HPDE6-E6E7 (cell line): ENCODE measurements at regions not wholly inside any gene's neighbourhood (a gene's known extent, or its start where the extent isn't known, plus 50 kb on each side); places are given as distances from the start of the nearest gene placed in this dataset.

Source experiments
- DNase-seq: peaks from one replicate; pipeline ENCODE4 v3.0.0; 2011; ENCODE audit warnings: missing footprints; ENCODE audit errors: extremely low spot score

GRCh38 chr5:158301186-158301585 is 442.2 kb upstream of the CLINT1 start:
- DNase-seq, result no peak

- no peak for DNase-seq
These were observed 441.3 kb upstream of the CLINT1 start for GRCh38 chr5:158300256-158300655.

- DNase-seq, result no peak
These were observed 438.1 kb upstream of the CLINT1 start for GRCh38 chr5:158297002-158297527.

GRCh38 chr5:158294701-158295100 is 435.8 kb upstream of the CLINT1 start:
- no peak for DNase-seq

- DNase-seq, result no peak
These were observed 434.0 kb upstream of the CLINT1 start for GRCh38 chr5:158292981-158293380.

GRCh38 chr5:158289967-158290366 is 431.0 kb upstream of the CLINT1 start:
- DNase-seq, result no peak

- DNase-seq, result no peak
These were observed 429.3 kb upstream of the CLINT1 start for GRCh38 chr5:158288272-158288657.

- peak; percentile 15 for DNase-seq
These were observed 428.8 kb upstream of the CLINT1 start for GRCh38 chr5:158287643-158288271.

- DNase-seq, result no peak
These were observed 427.9 kb upstream of the CLINT1 start for GRCh38 chr5:158286827-158287226.

GRCh38 chr5:158285698-158286097 is 426.8 kb upstream of the CLINT1 start:
- no peak for DNase-seq

GRCh38 chr5:158284242-158284641 is 425.3 kb upstream of the CLINT1 start:
- DNase-seq, result no peak

GRCh38 chr5:158283397-158283796 is 424.5 kb upstream of the CLINT1 start:
- DNase-seq, result no peak

GRCh38 chr5:158278216-158278925 is 419.4 kb upstream of the CLINT1 start:
- DNase-seq, result no peak

- DNase-seq, result no peak
These were observed 418.3 kb upstream of the CLINT1 start for GRCh38 chr5:158277276-158277675.

GRCh38 chr5:158276692-158277091 is 417.7 kb upstream of the CLINT1 start:
- no peak for DNase-seq

- no peak for DNase-seq
These were observed 416.6 kb upstream of the CLINT1 start for GRCh38 chr5:158275511-158275910.

- no peak for DNase-seq
These were observed 414.1 kb upstream of the CLINT1 start for GRCh38 chr5:158273035-158273434.

GRCh38 chr5:158272409-158272808 is 413.5 kb upstream of the CLINT1 start:
- no peak for DNase-seq

GRCh38 chr5:158270996-158271554 is 412.1 kb upstream of the CLINT1 start:
- no peak for DNase-seq

- no peak for DNase-seq
These were observed 409.3 kb upstream of the CLINT1 start for GRCh38 chr5:158268286-158268685.

- DNase-seq, result no peak
These were observed 408.3 kb upstream of the CLINT1 start for GRCh38 chr5:158267228-158267627.

GRCh38 chr5:158265931-158266700 is 407.2 kb upstream of the CLINT1 start:
- DNase-seq, result no peak
